GM18868 (cell line): ENCODE measurements at regions not wholly inside any gene's neighbourhood (a gene's known extent, or its start where the extent isn't known, plus 50 kb on each side); places are given as distances from the start of the nearest gene placed in this dataset.

Experiments
- ATAC-seq: cut with Tn5 transposase; IDR thresholded peaks from one replicate; pipeline ENCODE4 v1.9.1; 2021; ENCODE audit warnings: mild to moderate bottlenecking, moderate library complexity; ENCODE audit not compliant: unreplicated experiment

- no peak for ATAC-seq
These were observed 686.2 kb downstream of the KCNJ2 start for GRCh38 chr17:70855401-70856054.

- no peak for ATAC-seq
These were observed 688.0 kb downstream of the KCNJ2 start for GRCh38 chr17:70857351-70857750.

DNA sequence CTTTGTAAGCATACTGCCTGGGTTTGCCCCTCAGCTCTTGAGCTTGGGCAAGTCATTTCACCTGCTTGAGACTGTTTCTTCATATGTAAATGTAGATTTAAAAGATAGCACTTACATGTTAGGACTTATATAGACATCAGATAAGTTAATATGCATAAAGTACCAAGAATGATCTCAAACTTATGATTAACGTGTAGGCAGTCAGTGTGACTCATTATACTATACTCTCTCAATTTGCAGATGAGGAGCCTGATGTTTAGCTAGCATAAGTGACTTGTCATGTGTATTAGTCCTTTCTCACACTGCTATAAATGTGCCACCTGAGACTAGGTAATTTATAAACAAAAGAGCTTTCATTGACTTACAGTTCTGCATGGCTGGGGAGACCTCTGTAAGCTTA is 690.5 kb downstream of the KCNJ2 start:
- no peak for ATAC-seq

DNA sequence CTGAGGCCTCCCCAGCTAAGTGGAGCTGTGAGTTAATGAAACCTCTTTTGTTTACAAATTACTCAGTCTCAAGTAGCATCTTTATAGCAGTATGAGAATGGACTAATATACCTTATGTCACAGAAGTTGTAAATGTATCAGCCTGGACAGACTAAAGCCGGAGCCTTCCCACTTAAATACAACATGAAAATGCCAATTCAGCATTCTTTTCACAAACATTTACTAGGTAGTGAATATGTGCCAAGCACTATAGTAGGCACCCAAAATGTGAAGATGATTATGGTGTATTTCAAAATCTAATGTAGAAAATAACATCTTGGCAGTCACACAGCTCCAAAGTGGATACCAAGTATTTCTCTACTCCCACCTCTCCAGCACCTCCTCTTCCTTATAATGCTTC is 693.0 kb downstream of the KCNJ2 start:
- ATAC-seq, result no peak

DNA sequence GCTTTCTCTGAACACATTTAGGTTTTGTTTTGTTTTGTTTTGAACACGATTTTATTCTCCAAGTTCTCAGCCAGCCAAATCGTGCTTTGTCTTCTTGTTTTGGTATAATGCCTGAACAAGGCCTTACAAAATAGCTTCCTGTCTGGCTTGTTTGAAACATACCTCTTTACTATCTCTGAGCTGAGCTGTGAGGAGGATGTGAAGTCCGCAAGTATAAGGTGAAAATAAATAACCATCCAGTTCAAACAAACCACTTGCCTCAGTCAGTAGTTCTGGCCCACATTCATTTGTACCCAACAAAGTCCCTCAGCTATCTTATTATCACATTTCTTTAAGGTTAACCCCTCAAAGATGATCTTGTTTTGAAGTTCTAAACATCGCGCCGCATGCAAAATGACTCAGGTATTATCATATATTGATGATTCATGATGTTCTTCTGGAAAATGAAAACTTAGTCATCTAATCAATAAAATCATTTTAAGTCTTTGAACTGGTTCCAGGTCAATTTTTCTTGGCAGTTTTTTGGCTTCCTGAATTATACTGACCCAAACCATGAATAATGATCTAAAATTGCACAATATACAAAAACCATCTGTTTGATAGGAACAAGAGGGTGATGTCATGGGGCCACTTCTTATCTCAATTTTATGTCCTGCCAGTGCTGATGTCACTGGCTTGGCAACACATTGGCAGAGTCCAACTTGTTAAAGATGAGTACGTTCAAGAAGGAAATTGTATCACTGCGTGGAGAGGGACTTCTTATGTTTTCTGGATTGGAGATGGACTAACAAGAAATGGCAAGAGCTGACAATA is 694.3 kb downstream of the KCNJ2 start:
- ATAC-seq, result no peak

- no peak for ATAC-seq
These were observed 696.9 kb downstream of the KCNJ2 start for GRCh38 chr17:70865993-70866804.

DNA sequence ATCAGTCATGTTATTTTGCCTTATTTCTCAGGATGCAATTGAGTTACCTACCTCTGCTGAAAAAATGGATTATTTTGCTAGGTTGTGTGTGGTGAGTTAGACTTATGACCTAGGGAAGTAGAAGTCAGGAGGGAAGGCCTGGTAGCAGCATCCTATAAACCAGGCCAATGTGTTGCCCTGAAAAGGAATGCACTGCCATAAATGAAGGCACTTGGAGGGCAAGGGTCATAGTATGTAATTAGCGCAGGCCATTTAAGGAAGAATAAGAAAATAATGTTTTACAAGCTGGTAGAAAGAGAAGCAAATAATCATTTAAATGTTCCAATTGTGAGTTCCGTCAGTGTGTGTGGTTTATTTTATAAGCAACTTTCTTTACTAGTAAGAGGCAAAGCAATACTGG is 698.8 kb downstream of the KCNJ2 start:
- no peak for ATAC-seq

DNA sequence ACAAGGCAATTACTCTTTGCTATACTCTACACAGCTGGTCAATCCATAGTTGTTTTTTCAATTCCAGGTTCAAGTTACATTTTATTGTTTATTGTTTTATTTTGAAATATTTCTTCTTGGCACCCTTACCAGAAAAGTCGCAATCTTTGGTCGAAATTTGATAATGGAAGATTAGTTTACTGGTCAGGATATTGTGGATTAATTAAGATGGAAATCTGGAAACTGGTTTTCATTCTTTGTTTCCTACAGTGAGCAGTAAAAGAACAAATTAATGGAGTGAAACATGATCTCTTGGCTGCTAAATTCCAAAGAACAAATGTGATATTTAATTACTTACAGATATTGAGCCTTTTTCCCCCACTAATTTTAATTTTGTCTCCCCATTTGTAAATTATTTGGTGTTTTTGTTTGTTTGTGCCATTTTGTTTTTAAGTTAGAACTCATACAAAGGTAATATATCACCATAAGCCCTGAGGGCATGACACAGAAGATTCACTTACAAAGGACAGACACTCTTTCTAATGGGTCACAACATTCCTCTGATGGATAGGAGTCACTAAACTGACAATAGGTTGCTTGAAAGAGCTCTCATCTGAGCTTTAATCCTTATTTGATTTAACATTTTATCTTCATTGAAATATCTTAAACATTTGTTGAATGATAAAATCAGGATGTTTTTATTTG is 700.2 kb downstream of the KCNJ2 start:
- no peak for ATAC-seq

GRCh38 chr17:70871180-70871818 is 702.0 kb downstream of the KCNJ2 start:
- no peak for ATAC-seq

GRCh38 chr17:70872103-70872502 is 702.8 kb downstream of the KCNJ2 start:
- ATAC-seq, result no peak

- ATAC-seq, result no peak
These were observed 706.5 kb downstream of the KCNJ2 start for GRCh38 chr17:70875729-70876310.

DNA sequence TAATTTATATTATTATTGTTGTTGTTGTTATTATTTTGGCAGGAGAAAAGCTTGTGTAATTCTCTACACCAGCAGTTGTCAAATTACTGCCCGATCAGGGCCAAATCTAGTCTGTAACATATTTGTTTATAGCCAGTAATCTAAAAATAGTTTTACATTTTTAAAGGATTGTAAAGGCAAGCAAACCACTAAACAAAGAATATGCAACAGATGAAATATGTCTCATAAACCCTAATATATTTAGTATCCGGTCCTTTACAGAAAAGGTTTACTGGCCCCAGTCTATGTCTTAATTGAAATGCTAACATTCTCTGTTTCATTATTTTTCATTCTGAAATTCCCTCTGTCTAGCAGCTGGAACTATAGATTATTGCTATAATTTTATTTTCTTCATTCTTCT is 709.5 kb downstream of the KCNJ2 start:
- no peak for ATAC-seq

DNA sequence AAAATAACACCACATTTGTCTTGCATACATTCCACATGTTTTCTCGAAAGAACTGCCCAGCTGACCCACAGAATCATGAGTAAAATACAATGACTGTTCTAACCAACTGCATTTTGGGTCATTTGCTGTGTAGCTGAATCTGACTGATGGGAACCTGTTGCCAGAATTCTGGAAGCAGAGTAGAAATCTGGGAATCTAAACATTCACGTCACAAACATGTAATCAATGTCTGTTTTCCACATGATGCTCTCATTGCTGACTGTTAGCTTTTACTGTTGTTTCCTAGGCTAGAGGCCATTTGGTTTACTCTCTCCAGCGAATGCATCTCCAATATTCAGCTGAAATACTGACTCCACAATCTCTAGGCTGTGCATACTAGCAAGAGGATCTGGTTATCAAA is 710.1 kb downstream of the KCNJ2 start:
- no peak for ATAC-seq

GRCh38 chr17:70881093-70881492 is 711.8 kb downstream of the KCNJ2 start:
- ATAC-seq, result no peak

DNA sequence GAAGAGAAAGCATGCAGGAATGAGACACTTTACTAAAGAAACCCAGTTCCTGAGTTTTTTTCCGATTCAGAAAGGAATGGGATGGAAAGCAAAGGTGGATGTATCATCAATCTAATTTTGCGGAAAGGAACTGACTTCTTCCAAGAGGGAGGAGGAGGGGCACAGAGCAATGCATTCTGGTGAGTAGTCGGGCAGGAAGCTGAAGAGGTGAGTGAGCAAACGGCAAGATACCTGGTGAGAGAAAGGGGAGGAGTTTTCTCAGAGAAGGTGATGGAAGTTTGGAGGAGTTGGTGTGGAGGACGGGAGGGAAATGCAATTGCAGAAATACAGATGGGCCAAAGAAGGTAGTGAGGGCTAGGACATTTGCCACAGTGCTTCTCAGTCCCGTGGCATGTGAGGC is 713.2 kb downstream of the KCNJ2 start:
- no peak for ATAC-seq

DNA sequence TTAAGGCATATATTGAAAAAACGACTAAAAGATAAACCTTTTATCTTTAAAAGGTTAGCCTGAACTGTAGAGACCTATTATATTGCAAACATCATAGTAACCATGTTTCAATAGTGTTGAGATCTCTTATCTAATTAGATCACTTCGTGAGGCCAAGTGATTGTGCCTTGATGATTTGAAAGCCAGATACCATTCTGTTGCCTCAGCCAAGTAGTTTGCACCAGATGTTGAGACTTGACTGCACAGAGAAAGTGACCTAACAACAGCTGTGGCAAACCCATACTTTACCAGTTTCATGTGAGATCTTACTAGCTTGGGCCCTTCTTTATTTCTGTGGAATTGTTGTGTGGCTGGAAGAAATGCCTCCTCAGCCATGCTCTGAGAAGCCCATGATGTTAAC is 717.3 kb downstream of the KCNJ2 start:
- no peak for ATAC-seq

DNA sequence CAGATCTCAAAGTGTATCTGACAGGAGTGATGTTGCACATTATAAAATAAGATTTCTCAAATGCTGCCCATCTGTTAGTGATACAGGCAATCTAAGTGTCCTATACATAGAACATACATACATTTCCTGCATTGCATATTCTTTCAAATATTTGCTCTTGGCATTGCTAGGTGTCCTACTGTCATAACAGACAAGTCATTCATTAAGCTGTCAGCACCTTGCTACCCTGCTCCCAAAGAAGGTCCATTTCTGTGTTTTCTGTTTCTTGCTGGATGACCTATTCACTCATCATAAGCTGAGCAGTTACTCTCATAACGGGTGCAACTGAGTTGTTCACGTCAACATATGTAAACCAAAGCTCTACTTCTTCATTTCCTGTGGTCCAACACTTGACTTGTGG is 719.0 kb downstream of the KCNJ2 start:
- ATAC-seq, result no peak

DNA sequence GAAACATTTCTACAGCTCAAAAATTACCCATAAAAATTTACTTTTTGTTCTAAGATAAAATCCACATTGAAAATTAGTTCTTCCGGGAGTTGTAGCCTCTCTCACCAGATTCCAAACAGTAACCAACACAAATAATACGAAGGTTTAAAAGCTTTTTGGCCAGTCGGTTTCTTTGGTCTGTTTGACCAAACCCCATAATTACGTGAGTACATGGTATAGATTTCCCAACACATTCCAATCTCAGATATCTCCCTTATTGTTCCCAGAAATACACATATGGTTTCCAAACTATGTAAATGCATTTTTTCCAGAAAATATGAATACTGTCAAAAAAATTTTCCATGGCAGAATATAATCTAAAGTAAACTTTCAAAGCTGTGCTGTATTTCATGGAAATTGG is 722.0 kb downstream of the KCNJ2 start:
- ATAC-seq, result no peak

- no peak for ATAC-seq
These were observed 723.2 kb downstream of the KCNJ2 start for GRCh38 chr17:70892527-70892926.

DNA sequence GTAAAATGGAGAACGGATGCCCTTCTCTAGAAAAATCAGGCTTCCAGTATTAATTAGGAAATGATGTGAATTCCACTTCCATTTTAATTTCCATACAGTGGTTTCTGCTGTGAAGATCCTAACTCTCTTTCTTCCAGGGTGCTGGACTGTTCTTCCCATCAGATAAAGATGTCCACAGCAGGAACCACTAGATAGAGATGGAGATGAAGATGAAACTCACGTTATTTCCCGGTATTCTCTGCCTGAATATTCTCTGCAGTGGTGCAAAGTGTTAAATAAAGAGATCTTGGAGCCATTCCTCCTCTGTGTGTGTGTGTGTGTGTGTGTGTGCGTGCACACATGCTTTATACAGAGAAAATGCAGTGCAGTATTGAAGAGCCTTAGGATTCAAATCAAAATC is 727.5 kb downstream of the KCNJ2 start:
- no peak for ATAC-seq
